NCI-H2029 treated with DMSO at 0.1 percent for 48 hours (cell line): ENCODE measurements at regions not wholly inside any gene's neighbourhood (a gene's known extent, or its start where the extent isn't known, plus 50 kb on each side); places are given as distances from the start of the nearest gene placed in this dataset.
"Not testable (repeated sequence)": the region's sequence is repeated elsewhere in the genome, so short reads cannot be mapped to it uniquely, and the experiment has no call there.

Experiments
- DNase-seq: peaks from one replicate; lab custom pipeline; 2025; lab: John Stamatoyannopoulos, UW

DNA sequence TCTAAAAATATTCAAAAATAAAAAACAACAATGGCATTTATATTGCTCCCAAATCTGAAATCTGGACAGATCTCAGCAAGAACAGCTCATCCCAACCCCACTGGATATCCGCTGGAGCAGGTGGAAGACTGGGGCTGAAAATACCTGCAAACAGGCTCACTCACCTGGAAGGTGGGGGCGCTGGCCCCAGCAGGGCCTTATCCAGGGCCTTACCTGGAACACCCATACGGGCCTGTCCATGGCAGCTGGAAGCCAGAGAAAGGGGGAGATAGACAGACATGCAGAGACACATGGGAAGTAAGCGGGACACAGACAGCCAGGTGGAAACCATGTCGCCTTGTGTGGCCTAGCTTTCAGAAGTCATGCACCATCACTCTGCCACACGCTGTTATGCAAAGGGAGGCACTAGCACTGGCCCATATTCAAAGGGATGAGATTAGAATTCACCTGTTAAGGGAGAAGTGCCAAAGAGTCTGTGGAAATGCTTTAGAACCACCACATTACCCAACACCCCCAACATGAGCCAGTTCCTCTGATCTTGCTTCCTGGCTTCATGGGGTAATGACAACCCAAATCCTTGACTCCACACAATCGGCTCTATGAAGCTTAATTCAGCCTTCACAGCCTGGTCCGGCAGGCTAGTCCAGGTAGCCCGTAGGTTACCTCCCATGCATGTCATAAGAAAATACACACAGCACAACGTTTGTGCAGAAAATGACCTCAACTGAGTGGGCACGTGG, 99.0 kb upstream of the CDYL start:
- DNase-seq = no peak

DNA sequence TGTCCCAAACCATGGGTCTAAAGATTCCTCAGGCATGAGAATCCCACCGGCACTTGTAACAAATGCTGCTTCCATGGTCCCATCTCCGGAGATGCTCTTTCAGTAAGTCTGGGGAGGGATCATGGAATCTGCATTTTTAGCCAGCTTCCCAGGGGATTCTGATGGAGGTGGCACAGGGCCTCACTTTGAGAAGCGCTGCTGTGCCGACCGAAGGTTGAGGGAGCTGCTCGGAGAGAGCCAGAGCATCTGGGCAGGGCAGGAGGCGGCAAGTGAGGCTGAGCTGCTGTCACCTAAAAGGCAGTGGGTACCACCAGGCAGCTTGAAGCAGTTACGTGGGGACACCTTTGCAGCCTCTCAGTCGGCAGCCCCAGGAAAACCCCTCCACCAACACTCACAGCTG, 100.2 kb upstream of the CDYL start:
- no peak for DNase-seq

DNA sequence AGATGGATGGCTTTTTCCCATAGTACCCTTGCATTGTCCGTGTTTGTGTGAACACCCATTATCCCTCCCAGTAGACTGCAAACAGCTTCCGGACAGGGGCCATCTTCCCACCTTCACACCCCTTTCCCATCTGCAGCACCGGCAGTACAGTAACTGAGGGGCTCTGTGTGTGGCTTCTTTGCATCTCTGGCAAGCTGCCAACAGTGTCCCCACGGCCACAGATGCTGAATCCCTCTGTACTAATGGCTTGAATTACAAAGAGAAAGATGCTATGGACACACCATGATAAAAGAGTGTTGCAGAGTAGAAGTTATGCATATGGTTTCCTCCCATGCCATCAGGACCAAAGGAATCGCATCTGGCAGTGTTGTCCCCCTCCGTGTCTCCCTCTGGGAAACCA, 101.1 kb upstream of the CDYL start:
- no peak for DNase-seq

DNA sequence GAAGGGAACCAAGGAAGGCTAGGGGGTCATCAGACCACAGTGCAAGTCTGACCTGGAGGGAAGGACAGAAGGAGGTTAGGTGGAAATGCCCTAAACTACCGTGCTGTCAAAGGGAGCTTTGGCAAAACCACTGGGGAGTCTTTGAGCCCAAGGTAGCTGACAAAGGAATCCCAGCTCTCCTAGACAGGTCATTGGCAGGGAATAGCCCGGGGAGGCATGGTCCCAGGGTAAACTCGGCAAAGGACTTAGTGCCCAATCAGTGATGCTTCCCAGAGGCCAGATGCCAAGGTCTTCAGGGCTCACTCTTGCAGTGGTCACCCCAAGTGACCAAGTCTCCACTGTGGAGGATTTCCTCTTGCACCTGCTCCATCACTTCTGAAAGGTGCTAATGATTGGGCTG, 102.3 kb upstream of the CDYL start:
- no peak for DNase-seq

DNA sequence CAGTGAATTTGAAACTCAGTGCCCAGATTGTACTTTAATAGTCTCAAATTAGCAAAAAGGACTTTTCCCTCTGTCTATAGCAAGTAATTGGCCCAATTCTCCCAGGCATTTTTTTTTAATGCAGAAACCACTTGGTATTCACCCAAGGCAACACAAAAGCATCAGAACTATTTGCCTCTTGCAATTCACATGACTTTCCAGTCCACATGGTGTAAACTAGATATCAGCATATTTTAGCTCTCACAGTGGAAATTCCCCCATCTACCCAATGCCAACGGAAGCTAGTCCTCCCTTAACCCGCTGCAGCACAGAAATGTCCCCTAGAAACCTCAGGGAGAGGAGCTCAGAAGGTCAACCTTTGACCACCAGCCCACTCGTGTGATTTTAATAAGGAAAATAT, 103.4 kb upstream of the CDYL start:
- DNase-seq = no peak

DNA sequence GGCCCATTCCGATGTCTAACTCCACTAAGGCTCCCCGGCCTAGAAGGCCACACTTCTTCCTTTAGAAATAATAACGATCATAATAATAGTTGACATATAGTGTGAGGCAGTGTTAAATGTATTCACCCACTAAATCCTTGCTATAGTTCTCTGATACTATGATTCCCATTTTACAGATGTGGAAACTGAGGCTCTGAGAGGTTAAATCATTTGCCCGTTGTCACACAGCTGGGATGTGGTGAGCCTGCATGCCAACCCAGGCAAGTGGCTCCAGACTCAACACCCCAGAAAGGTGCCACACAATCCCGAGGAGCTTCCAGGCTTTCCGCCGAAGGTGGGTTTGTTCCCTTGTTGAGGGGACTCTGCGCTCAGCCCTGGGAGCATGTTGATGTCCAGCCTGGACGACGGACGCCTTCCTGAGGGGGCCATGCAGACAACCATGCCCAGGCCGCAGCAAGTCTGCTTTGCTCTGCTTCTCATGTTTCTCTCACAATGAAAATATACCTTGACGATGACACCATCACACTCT, 104.6 kb upstream of the CDYL start:
- no peak for DNase-seq

DNA sequence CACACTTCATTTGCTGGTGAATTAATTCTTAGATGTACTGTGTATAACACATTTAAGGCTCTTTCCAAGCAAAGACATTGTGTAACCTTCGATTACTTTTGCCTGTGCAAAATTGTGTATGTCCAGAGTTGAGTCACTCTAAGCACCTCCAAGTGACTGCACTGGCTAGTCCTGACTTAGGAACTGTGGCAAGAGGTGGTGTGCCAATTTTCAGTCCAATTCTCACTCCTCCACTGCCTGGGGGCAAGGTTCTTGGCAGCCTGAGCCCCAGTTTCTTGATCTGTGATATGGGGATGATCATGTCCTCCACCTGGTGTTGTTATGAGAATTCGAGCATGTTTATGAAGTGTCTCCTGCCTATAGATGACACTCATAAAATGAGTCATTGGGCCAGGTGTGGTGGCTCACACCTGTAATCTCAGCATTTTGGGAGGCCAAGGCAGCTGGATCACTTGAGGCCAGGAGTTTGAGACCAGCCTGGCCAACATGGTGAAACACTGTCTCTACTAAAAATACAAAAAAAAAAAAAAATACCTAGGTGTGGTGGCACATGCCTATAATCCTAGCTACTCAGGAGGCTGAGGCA, 105.3 kb upstream of the CDYL start:
- no peak for DNase-seq

DNA sequence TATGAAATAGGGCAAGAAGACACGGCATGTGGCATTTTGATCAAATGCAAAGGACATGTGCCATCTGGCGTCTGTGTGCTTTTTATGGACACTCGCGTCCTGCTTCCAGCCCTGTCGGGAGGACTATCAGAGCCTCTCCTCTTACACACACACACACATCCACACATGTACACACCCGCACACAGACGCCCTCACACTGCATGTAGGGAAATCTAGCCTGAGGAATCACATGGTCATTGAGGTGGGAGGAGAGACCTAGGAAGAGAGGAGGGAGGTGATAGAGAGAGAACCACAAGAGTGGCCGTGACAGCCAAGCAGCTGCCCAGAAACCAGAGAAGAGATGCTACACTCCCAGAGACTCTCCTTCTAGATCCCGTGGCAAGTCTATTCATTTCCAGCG, 105.9 kb upstream of the CDYL start:
- no peak for DNase-seq

DNA sequence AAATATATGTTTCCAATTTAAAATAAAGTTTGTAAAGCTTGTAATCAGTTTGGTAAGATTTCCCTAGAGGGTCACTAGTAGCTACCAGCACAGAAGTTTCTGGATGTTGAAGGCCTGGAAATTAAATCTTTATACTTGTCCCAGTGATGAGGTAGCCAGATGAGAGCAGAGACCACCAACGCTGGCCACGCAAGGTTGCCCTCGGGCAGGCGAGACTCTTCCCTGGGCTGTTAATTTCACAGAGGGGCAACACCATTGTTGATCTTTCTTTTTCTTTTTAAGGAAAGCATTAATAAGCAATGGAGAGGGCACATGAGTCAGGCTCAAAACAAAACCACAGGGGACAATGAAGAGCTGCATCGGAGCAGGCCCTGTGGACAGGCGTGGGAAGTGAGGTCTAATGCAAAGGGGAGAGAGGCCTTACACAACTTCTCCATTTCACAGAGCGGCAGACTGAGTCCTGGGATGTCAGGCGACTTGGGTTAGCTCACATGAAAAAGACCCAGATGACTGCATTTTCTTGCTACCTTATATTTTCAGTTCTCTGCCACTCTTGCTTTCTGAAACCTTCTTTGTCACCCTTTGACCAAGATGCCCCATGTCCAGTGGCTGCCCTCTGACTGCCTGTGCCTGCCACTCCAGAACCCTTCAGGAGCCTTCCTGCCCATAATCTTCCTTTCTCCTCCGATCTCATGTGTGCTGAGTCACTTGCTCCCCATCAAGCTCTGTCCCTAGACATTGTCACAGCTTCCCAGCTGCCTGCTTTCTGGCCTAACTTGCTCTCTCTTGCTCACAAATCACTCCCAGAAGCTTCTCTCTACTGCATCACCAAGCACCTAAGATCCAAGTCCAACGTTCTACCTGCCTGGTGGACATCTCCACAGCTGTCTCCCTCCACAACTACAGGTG, 107.7 kb upstream of the CDYL start:
- no peak for DNase-seq

DNA sequence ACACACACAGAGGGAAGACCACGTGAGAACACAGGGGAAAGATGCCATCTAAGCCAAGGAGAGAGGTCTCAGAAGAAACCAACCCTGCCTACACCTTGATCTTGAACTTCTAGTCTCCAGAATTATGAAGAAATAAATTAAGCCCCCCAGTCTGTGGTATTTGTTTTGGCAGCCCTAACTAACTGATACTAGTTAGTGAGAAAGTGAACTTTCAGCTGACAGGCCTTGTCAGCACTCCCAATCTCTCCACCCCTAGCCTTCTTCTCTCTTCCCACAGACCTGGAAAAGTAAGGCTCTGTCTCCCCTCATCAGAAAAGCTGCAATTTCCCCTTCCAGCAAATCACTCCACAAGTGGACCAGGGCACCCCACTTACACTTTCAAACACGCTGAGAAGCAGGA, 108.6 kb upstream of the CDYL start:
- no peak for DNase-seq

DNA sequence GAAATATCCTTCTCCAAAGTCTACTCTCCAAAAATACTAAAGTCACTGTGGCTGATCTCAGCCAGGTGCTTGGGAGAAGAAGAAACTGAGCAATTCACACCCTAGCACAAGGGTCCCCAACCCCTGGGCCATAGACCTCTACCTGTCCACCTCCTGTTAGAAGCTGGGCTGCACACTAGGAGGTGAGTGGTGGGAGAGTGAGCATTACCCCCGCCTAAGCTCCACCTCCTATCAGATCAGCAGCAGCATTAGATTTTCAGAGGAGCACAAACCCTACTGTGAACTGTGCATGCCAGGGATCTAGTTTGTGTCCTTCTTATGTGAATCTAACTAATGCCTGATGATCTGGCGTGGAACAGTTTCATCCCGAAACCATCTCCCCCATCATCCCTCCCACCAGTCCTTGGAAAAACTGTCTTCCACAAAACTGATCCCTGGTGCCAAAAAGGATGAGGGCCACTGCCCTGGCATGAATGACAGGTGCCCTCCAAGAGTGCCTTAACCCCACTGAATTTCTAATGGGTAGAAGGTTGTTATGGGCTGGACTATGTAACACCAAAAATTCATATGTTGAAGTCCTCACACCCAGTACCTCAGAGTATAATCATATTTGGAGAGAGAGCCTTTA, 109.2 kb upstream of the CDYL start:
- DNase-seq = no peak

DNA sequence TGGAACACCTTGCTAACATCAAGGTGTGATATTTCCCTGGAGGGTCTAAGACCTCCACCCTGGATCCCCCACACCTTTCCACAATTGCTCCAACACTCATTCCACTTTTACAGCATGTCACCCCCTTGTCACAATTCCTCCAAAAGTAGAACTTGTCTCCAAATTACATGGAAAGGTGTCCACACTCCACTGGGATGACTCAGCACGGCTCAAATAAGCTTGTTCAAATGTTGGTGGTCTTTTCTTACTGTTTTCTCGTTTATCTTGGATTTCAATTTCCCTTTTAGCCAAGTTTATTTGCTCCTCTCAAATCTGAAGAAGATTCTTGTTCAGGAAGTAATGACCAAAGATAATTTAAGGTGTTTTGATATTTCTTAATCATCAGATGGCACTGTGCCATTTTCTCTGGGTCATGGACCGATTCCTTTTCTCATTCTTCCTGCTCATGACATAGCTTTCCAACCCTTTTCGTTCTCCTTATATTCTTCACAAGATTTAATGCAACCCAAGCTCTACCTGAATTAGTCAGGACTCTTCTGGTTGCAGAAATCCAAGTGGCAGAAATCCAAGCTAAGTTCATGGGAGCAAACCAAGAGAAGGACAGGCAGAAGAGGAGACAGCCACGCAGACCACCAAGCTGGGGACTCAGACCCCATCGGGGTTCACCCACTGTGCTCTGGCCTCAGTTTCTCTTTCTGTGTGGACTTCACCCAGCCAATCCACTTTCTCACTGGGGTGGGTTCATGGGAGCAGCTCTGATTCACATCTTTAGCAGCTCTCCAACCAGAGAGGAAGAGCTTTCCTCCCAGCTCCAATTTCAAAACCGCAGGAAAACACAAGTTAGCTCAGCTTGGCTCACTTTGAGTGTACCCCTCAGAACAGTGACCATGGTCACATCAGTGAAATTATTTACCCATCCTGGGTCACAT, 110.5 kb upstream of the CDYL start:
- DNase-seq = no peak

DNA sequence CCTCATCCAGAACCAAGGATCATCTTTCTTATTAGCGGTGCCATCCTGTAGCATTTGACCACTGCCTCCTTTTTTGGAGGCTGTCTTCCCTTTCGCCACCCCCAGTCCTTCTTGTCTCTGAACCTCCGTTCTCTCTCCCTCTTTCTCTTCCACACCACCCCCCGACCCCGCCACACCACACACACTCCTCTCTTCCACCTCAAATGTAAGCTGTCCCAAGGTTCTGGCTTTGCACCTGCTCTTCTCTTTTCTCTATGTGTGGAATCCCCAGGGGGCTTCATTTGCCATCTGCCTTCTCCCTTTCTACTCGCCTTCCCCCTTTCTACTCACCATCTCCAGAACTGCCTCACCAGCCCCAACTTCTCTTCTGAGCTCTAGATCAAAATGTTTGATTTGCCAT, 111.3 kb upstream of the CDYL start:
- DNase-seq = no peak

DNA sequence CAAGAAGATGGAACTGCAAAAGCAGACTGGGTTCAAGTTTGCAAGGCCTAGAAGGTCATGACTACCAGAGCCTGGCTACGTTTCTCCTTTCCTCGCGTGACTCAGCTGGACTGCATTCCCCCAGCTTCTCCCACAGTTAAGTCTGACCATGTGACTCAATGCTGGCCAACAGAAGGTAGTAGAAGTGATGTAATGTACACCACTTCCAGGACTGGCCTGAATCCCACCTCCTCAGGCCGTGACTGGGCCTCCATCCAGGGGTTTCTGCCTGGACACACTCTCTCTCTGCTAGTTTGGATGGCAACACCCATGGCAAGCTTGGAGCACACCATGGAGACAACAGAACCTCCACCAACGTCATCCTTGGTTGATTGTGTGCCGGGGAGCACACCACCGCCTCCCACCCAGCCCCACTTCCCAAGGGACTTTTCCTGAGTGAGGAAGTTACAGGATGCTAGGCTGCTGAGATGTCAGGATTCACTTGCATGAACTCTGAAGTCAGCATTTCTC, 112.0 kb upstream of the CDYL start:
- no peak for DNase-seq

DNA sequence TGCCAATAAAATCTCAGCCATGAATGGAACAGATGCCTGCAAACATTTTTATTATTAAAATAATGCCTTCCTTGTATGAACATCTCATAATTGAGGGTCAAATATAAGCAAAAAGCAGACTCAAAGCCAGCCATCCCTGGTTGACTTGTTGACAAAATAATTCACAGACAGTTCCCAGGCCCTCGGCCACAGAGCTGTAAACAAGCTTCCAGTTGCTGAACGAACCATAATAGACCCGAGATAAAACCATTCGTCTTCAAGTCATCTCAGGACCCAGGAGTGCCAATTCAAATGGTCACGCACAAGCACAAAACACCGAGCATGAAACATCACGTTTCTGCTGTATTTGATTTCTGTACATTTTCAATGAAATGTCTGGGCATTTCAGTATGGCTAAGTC, 113.3 kb upstream of the CDYL start:
- DNase-seq = no peak

DNA sequence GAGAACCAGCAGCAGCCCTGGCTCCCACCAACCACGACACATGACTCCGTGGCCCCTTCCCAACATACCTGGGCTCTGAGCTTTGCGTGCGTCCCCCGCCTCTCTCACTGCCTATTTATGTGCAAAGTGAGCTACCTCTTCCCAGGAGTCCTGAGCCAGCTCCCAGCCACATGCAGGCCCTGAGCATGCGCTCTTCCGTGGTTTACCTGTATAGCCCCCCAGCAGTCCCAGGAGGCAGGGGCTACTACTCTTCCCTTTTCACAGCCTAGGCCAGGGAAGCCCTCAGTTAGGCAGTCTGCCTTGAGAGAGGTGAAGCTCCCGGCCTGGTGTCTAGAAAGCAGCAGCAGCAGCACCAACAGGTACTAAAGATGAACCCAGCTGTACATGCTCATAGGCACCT, 114.8 kb upstream of the CDYL start:
- DNase-seq = no peak

DNA sequence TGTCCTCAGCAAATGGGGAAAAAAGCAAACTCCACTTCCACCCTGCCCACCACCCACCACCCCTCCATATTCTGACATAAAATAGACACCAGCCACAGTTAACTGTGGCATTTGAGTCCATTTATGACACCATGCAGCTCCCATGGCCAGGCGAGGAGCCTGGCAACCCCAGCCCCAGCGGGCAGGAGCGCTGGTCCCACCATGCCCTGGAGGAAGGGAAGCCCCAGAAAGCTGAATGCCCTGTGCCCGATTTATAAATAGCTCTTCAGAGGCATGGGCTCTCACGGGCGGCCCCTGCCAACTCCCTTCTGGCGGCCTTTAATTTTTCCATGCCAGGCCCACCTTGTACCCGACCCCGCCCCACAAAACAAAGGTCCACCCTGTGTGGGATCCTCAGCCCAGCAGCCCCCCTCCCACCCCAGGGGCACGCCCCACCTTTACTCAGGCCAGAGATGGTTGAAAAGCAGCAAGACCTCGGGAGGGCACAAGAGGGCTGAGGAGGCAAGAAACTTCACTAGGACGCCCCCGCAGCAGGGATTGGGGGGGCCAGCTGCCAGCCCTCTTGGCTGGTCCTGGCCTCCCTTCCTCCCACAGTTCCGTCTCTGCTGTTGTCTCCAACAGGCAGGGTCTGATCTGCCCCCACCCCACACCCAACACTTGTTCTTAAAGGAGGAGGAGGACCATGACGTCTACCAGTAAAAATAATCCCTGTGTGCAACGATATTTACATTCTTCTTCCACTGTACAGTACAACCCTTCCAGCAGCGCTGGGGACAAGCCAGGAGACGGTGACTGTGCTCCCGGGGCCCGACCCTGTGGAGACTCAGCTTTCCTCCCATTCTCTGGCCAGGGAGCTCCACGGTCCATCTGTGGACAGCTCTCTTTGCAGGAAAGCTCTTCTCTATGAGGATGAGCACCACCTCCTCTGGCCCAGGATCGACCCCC, 115.6 kb upstream of the CDYL start:
- DNase-seq = no peak

DNA sequence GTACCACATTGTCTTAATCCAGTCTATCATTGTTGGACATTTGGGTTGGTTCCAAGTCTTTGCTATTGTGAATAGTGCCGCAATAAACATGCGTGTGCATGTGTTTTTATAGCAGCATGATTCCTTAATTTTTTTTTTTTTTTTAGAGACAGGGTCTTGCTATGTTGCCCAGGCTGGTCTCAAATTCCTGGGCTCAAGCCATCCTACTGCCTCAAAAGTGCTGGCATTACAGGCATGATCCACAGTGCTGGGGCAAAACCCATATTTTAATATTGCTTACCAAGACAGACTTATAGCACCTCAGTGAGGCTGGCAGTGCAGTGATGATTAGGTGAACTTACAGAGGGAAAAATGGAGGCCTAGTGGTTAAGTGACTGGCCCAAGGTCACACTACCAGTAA, 116.5 kb upstream of the CDYL start:
- DNase-seq = not testable (repeated sequence)

DNA sequence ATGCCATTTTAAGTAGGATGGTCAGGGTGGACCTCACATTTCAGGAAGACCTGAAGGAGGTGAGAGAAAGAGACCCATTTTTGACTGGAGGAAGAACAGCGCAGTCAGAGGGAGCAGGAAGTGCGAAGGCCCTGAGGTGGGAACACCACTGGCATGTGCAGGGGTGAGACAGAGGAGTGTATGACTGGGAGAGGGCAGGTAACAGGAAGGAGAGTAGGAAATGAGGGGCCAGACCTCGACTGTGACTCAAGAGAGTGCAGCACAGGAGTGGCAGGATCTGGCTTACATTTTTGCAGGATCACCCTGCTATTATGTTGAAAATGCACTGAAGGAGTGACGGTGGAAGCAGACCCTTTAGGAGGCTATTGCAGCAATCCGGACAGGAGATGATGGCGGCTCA, 117.7 kb upstream of the CDYL start:
- DNase-seq = no peak

DNA sequence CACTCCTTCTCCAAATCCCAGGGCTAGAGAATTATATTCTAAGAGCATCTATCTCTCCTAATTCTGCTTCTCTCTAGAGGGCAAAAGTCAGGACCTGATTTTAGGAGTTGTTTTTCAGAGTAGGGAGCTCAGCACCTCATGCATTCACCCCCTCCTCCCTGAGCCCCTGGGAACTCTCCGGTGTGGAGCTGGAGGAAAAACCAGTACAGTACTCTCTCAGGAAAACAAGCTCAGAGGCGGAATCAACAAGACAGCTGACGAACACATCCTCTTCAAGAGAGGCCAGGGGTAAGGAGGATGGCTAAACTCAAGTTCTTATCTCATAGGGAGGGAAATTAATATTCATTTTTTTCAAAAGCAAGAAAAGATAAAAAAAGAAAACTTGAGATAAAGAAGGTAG, 120.1 kb upstream of the CDYL start:
- DNase-seq = no peak
